ENCODE measurements at regions not wholly inside any gene's neighbourhood (a gene's known extent, or its start where the extent isn't known, plus 50 kb on each side); places are given as distances from the start of the nearest gene placed in this dataset.

GRCh38 chr12:38124247-38125012 is 192.1 kb upstream of the ALG10B start:
- DNase-seq (no peak), ATAC-seq (peak; percentile 84)
- Histone ChIP-seq H3K4me1 (no peaks in the 10 kb centered on the region), H3K4me3 (no peak overlapping the region), H3K27me3 (no peaks in the 10 kb centered on the region), H3K9me3 (peaks cover 0 to 17% of the 10 kb centered on the region in 2 donors), H3K27ac (peak overlapping the region; percentile 34 to 39), H3K36me3 (no peaks in the 10 kb centered on the region)
- intact Hi-C loops (cut with DNase I) = no loop called here
- TF ChIP-seq, protein P1, sequence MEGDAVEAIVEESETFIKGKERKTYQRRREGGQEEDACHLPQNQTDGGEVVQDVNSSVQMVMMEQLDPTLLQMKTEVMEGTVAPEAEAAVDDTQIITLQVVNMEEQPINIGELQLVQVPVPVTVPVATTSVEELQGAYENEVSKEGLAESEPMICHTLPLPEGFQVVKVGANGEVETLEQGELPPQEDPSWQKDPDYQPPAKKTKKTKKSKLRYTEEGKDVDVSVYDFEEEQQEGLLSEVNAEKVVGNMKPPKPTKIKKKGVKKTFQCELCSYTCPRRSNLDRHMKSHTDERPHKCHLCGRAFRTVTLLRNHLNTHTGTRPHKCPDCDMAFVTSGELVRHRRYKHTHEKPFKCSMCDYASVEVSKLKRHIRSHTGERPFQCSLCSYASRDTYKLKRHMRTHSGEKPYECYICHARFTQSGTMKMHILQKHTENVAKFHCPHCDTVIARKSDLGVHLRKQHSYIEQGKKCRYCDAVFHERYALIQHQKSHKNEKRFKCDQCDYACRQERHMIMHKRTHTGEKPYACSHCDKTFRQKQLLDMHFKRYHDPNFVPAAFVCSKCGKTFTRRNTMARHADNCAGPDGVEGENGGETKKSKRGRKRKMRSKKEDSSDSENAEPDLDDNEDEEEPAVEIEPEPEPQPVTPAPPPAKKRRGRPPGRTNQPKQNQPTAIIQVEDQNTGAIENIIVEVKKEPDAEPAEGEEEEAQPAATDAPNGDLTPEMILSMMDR (IDR thresholded peaks at IDR 0.05) = no peak

DNA sequence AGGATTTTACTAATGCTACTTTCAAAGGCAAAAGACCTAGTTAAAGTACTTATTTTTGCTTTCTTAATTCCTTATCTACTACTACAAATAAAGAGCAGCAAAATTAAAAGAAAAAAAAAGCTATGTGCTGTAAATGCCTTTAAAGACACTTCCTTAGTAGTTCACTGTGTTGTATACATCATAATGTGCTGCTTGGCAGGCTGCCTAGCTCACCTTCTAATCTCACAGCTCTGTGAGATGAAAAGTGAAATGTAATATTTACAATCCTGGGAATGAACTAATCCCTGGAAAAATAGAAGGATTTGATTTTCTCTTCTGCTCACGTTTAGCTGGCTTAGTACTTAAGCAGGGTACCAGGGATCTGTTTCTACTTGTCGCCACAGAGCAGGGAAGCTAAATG is 184.4 kb upstream of the ALG10B start:
- intact Hi-C loops (cut with DNase I) = no loop called here

DNA sequence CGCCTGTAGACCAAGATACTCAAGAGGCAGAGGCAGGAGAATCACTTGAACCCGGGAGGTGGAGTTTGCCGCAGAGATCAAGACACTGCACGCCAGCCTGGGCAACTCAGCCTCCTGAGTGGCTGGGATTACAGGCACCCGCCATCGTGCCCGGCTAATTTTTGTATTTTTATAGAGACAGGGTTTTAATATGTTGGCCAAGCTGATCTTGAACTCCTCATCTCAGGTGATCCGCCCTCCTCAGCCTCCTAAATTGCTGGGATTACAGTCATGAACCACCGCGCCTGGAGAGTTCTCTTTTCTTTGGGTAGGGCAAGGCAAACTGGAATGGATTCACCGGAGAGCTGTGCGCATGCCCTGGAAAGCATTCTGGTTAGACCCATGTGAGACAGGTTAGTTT is 179.3 kb upstream of the ALG10B start:
- H3K27me3 ChIP-seq = peaks cover 0 to 20% of the 10 kb centered on the region in 2 donors
- DNase-seq (peak in 1 of 4 donors; percentile 43), ATAC-seq (no peak)
- peaks cover 0 to 11% of the 10 kb centered on the region in 2 donors for H3K4me1 ChIP-seq
- no peaks in the 10 kb centered on the region for H3K9me3 ChIP-seq
- TF ChIP-seq, protein P1 (IDR thresholded peaks at IDR 0.05) = no peak
- intact Hi-C loops (cut with DNase I) = no loop called here
- H3K4me3 ChIP-seq = no peak overlapping the region
- no peak overlapping the region for H3K27ac ChIP-seq
- H3K36me3 ChIP-seq = no peaks in the 10 kb centered on the region

More for the DNA sequence above, 184.4 kb upstream of the ALG10B start:
- H3K4me1 ChIP-seq = no peaks in the 10 kb centered on the region
- no peaks in the 10 kb centered on the region for H3K9me3 ChIP-seq
- no peak for ATAC-seq
- no peak overlapping the region for H3K4me3 ChIP-seq
- H3K27ac ChIP-seq = no peak overlapping the region
- TF ChIP-seq, protein P1 (IDR thresholded peaks at IDR 0.05) = no peak
- no peak for DNase-seq
- peaks cover 0 to 4% of the 10 kb centered on the region in 2 donors for H3K27me3 ChIP-seq
- H3K36me3 ChIP-seq = no peaks in the 10 kb centered on the region

DNA sequence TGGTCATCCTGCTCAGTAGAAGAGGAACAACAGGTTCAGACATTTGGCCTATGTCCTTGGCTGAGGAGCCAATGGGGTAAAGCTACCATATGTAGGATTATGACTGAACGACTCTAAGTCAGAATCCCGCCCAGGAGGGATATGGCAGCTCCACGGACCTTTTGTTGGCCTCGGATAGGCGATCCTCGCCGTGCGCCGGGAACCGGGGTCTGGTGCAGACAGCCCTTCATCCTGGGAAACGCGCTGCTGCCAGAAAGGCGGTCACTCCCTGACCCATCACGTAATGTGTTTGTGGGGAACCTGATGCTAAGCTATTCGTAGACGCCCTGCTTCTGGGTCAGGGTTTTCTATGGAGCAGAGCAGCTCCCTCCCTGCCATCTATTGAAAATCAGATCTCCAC is 178.9 kb upstream of the ALG10B start:
- Histone ChIP-seq H3K4me1 (peaks cover 0 to 11% of the 10 kb centered on the region in 2 donors), H3K4me3 (no peak overlapping the region), H3K27me3 (peaks cover 0 to 20% of the 10 kb centered on the region in 2 donors), H3K27ac (no peak overlapping the region), H3K36me3 (no peaks in the 10 kb centered on the region), H3K9me3 (no peaks in the 10 kb centered on the region)
- intact Hi-C loops (cut with DNase I) = no loop called here
- no peak for ATAC-seq
- DNase-seq = peak in 1 of 4 donors; percentile 78
- TF ChIP-seq, protein P1 (IDR thresholded peaks at IDR 0.05) = no peak

DNA sequence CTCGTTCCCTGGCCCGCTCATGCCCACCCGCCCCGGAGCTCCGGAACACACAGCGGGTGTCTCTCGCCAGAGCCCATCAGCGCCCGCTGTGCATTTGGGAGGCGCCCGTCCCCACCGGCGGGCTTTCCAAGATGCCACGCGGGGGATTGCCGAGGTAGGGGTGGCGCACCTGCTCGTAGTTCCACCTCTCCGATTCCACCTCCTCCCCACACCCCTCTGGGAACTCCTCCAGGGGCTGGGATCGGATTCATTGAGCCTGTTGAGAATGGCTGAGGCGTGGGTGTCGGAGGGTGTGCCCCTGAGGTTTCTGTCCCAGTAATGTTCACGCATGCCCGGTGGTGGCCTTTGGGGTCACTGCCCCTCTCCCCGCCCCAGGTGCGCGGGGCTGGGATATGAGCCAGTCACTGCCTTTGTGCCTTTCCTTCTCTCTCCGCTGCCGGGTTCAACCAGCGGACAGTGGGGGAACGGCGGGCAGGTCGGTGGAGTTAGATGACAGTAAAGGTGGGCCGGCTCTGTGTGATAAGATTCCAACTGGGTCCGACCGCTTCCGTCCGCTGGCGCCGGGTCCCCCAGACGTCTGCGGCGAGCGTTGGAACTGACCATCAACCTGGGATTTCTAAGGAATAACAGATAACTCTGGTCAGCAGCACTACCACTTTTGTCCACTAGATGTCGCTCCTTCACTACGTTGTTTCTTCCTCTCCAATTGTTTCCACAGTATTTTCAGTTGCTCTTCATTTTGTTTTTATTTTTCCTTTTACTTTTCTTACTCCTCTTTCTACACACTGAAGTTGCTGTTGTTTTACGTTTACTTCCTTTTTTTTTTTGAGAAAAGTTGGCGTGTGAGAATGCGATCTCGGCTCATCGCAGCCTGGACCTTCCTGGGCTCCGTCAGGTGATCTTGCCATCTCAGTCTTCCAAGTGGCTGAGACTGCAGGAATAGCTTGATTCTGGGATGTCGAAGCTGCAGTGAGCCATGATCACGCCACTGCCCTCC is 178.1 kb upstream of the ALG10B start:
- Histone ChIP-seq H3K27me3 (peaks cover 0 to 20% of the 10 kb centered on the region in 2 donors), H3K27ac (no peak overlapping the region), H3K4me1 (peaks cover 0 to 11% of the 10 kb centered on the region in 2 donors), H3K9me3 (no peaks in the 10 kb centered on the region), H3K4me3 (peak overlapping the region; percentile 3 to 36), H3K36me3 (no peaks in the 10 kb centered on the region)
- ATAC-seq (peak; percentile 97), DNase-seq (peak; percentile 51 to 82 (median 60))
- TF ChIP-seq, protein P1 (IDR thresholded peaks at IDR 0.05) = peak; percentile 96 to 99
- intact Hi-C loops (cut with DNase I) = no loop called here

All from left lung (tissue), 4 donors.